ENCODE measurements at regions not wholly inside any gene's neighbourhood (a gene's known extent, or its start where the extent isn't known, plus 50 kb on each side); places are given as distances from the start of the nearest gene placed in this dataset.

DNA sequence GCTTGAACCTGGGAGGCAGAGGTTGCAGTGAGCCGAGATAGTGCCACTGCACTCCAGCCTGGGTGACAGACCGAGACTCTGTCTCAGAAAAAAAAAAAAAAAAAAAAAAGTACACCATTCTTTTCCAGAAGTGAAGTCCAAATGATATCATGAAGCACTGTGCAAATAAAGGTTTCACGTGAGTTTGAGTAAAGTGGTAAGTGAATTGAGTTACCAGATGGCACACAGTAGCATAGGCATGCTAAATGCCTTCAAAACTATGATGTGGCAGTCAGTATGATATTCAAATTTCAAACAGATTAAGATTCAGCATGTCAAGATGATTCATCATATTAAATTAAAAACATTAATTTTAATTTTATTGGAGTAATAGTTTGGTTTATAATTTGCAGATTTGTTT is 195.2 kb downstream of the TAF11L14 start:
- Histone ChIP-seq H2BK20ac (ENCODE audit: low read length) (no peak overlapping the region), H4K91ac (replicated peaks; ENCODE audit: insufficient read length, low read length) (no peak overlapping the region), H3K23ac (ENCODE audit: insufficient read length) (no peak overlapping the region), H2BK120ac (replicated peaks; ENCODE audit: low read depth, low read length) (no peak overlapping the region), H4K5ac (ENCODE audit: insufficient read length, low read depth, low read length) (no peak overlapping the region), H3K9ac (replicated peaks in 1 of 4; ENCODE audit: extremely low read depth in 1 of 4, low read depth in 3 of 4, low read length in 3 of 4) (no peak overlapping the region), H3K79me1 (ENCODE audit: low read depth, low read length) (no peaks in the 10 kb centered on the region), H3K36me3 (ENCODE audit: control insufficient read depth in 2 of 4, insufficient read depth in 4 of 4, low read length in 3 of 4) (no peaks in the 10 kb centered on the region), H3K4ac (replicated peaks; ENCODE audit: insufficient read length, low read depth, low read length) (no peak overlapping the region), H3K4me1 (replicated peaks in 1 of 4; ENCODE audit: control insufficient read depth in 3 of 4, insufficient read depth in 4 of 4, low read length in 3 of 4) (no peaks in the 10 kb centered on the region), H4K20me1 (replicated peaks in 1 of 2; ENCODE audit: control insufficient read depth in 1 of 2, insufficient read depth in 2 of 2, low read length in 2 of 2) (no peaks in the 10 kb centered on the region), H3K79me2 (ENCODE audit: control insufficient read depth in 1 of 2, insufficient read depth in 2 of 2, low read length in 2 of 2) (no peaks in the 10 kb centered on the region), H3K14ac (ENCODE audit: insufficient read length) (no peak overlapping the region), H3K23me2 (ENCODE audit: low read depth, low read length) (no peaks in the 10 kb centered on the region), H2AFZ (ENCODE audit: low read length) (no peak overlapping the region), H3K18ac (ENCODE audit: extremely low read depth, low read length) (no peak overlapping the region), H3K27me3 (replicated peaks in 1 of 4; ENCODE audit: control insufficient read depth in 3 of 4, extremely low read depth in 1 of 4, insufficient read depth in 3 of 4, low read length in 3 of 4) (no peaks in the 10 kb centered on the region), H4K8ac (ENCODE audit: extremely low read depth, insufficient read depth, low read length) (no peak overlapping the region), H2BK5ac (ENCODE audit: low read depth, low read length) (no peak overlapping the region), H3K4me2 (ENCODE audit: insufficient read depth in 1 of 2, low read depth in 2 of 2, low read length in 2 of 2) (no peak overlapping the region), H3K27ac (ENCODE audit: low read depth, low read length) (no peak overlapping the region), H3K56ac (replicated peaks; ENCODE audit: insufficient read length, low read depth, low read length) (no peak overlapping the region), H3K9me3 (ENCODE audit: insufficient read depth in 2 of 2, low read depth in 1 of 2, low read length in 1 of 2) (no peaks in the 10 kb centered on the region), H2AK5ac (ENCODE audit: low read depth, low read length) (no peak overlapping the region), H2BK12ac (ENCODE audit: low read depth, low read length) (no peak overlapping the region), H3K4me3 (ENCODE audit: extremely low read depth in 1 of 4, insufficient read depth in 2 of 4, low read depth in 3 of 4, low read length in 4 of 4) (no peak overlapping the region), H2BK15ac (ENCODE audit: low read length) (no peak overlapping the region)
- FAIRE-seq (no peak), DNase-seq (ENCODE audit: low read depth in 1 of 2, low spot score in 2 of 2) (no peak)
- CTCF ChIA-PET (ENCODE audit: partially characterized antibody): no interaction called here
- POLR2A ChIA-PET (ENCODE audit: partially characterized antibody): no interaction called here
- TF ChIP-seq SRF (IDR thresholded peaks at IDR 0.05; ENCODE audit: low read depth, low read length): no peak
- TF ChIP-seq EZH2 (IDR thresholded peaks at IDR 0.05; ENCODE audit: low read depth, low read length, severe bottlenecking): no peak
- no peak for TF ChIP-seq TBP (IDR thresholded peaks at IDR 0.05; ENCODE audit: low read depth, low read length)
- TF ChIP-seq BRCA1 (IDR thresholded peaks at IDR 0.05; ENCODE audit: low read depth, low read length): no peak
- no peak for TF ChIP-seq KDM5A (IDR thresholded peaks at IDR 0.05; ENCODE audit: low read length)
- no peak for TF ChIP-seq TAF1 (IDR thresholded peaks at IDR 0.05; ENCODE audit: low read depth, low read length)
- no peak for TF ChIP-seq KDM1A (IDR thresholded peaks at IDR 0.05; ENCODE audit: borderline replicate concordance, low read length)
- no peak for TF ChIP-seq FOSL1 (IDR thresholded peaks at IDR 0.05; ENCODE audit: insufficient read depth, low read depth, low read length)
- TF ChIP-seq ZNF274 (IDR thresholded peaks at IDR 0.05; ENCODE audit: borderline replicate concordance, extremely low read depth, low read length): no peak
- TF ChIP-seq POLR2A (IDR thresholded peaks at IDR 0.05; ENCODE audit: control extremely low read depth in 1 of 2, low read depth in 2 of 2, low read length in 2 of 2): no peak
- TF ChIP-seq SIN3A (conservative IDR thresholded peaks at IDR 0.05 in 1 of 2, IDR thresholded peaks at IDR 0.05 in 1 of 2; ENCODE audit: low read depth in 1 of 2, low read length in 2 of 2): no peak
- 92% methylated on average over 1 of the region's 3 CpGs; no CpG with 5 or more reads in 1 of the 2 experiments for WGBS, 2 experiments (ENCODE audit: extremely low coverage in 1 of 2, insufficient coverage in 1 of 2, insufficient read length in 1 of 2, insufficient replicate concordance in 2 of 2, low coverage in 1 of 2, low lambda C conversion rate in 2 of 2, missing lambda C conversion rate in 1 of 2)

All from H1 (cell line).